ENCODE measurements at regions not wholly inside any gene's neighbourhood (a gene's known extent, or its start where the extent isn't known, plus 50 kb on each side); places are given as distances from the start of the nearest gene placed in this dataset.

DNA sequence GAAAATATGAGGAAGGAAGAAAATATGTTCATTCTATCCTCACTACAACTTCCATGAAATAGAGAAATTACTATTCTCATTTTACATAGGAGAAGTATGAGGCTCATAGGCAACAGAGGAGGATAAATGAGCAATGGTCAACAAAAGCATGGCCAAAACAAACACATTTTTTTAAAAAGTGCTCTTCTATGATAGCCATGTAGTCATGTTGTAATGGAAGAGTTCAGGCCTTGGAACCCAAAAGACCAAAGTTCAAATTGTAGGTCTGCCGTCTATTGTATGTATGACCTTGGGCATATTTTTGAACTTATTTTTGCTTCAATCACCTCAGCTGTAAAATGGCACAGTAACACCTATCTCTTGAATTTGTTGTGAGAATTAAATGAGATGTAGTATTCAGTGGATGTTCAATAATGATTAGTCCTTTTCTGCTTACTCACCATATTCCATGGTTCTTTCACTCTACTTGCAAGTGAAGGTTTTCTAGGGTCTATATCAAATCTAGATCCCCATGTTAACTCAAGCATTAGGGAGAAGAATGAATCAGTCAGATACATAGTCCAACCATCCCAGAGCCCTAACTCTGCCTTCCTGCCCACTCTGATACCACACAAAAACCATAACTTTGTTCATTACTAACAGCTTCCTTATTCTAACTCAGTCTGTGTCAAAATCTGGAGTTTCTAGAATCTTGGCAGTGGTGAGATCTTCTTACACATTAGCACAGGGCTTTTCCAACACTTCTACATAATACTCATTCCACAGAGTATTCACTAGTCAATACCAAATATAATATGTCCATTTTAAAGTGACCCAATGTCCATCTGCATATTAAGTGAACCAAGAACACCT is 353.2 kb downstream of the PLPP3 start:
- no peak for DNase-seq (ENCODE audit: low read depth in 2 of 2)

DNA sequence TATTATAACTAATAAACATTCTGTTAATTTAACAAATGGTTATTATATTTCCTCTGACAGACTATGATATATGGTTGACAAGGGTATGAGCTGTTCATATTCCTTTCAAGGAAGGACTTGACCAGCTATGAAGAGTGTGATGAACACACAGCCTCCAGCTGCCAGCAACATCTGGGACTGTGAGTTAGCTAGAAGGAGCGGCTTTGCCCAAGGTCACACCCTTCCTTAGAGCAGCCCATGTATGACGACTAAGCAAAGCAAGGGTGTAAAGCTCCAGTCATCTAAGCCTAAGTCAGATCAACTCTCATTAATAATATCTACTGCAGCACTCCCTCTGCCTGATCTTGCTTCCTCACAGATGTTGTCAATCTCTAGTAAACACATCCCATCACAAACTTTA is 355.4 kb downstream of the PLPP3 start:
- no peak for DNase-seq (ENCODE audit: low read depth in 2 of 2)

DNA sequence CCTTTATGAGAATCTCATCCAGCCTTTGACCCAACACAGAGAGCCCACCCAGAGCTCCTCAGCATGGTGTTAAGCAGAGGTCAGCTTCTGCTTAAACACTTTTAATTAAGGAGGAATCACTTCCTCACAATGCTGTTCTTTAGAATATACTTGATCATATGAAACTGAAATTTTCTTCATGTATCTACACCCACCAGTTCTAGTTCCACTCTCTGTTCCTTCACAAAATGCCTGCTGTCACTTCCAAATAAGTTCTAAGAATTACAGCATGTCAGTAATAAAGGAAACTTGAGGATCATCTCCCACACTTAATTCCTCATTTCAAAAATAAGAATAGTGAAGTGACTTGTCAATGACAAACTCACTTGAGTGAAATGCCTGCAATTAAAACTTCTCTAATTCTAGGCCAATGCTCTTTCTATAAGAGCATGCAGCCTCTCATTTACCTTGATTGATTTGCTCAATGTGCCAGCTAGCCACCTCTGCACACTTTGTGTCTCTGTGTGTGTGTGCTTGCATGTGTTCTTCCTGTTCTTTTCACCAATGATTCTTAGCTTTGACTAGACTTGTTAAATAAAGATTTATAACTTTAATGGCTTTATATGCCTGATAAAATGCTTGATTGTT is 356.3 kb downstream of the PLPP3 start:
- DNase-seq (ENCODE audit: low read depth in 2 of 2), result no peak

DNA sequence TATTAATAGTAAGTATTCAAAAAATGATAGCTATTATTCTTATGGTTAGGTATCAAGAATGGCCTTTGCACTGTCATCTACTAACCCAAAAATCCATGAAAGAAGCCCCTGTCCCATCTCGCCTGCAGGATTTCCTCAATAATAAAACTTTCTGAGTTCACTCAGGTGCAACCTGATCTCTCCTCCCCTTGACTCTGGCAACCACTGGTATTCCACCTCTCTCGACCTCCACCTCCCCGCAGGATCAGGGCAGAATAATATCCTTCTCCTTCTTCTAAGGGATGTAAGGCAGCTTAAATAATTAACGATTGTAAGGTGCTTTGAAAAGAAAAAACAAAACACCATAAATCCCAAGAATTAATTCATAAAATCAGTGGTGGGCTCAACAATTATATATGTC is 359.3 kb downstream of the PLPP3 start:
- DNase-seq (ENCODE audit: low read depth in 2 of 2), result no peak

DNA sequence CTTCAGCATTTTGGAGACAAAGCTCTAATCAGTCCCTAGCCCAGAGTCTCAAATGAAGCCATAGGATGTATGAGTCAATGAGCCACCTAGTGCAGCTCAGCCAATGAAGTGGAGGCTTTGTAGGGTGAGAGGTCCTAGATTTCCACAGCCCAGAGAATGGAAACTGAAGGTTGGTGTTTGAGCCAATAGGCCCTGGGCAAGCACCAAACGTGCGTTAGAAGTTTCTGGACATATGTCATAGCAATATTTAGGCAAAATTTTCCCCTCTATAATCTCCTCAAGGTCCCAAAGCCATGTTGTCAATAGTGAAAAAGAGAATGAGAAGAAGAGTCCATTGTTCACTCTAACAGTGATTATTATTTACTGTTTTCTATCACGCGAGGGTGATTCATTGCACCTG is 361.3 kb downstream of the PLPP3 start:
- DNase-seq (ENCODE audit: low read depth in 2 of 2), result no peak

DNA sequence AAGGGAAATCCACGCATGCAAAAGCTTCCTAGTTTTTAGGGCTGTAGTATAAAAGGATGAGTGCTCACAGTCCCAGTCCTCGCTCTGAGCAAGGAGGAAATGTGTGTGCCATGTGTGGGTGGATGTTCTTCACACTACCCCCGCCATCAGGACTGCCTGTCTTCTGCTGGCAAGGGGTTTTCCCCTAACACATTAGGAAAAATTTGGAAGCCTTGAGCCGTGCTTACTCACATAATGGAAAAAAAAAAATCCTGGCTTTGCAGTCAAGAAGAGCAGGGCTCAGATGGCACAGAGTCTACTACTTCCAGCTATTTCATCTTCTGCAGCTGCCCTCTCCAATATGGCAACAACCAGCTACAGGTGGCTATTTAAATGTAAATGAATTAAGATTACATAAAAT is 363.1 kb downstream of the PLPP3 start:
- DNase-seq (ENCODE audit: low read depth in 2 of 2), result no peak

DNA sequence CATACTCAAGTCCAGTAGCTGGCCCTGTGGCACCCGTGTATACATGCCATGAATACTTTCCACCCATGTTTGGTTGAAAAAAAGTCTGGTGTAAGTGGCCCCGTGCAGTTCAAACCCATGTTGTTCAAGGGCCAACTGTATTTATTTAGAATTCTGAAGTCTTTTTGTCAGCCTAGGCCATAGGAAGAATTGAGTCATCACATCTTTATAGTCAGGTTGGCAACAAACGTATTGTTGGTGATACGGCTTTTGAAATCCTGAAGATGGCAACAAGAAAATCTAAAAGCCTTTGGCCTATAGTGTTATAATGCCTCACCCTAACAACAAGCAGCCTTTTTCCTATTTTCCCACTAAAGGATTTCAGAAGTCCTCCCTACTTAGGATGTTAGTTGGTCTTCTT is 363.6 kb downstream of the PLPP3 start:
- no peak for DNase-seq (ENCODE audit: low read depth in 2 of 2)

DNA sequence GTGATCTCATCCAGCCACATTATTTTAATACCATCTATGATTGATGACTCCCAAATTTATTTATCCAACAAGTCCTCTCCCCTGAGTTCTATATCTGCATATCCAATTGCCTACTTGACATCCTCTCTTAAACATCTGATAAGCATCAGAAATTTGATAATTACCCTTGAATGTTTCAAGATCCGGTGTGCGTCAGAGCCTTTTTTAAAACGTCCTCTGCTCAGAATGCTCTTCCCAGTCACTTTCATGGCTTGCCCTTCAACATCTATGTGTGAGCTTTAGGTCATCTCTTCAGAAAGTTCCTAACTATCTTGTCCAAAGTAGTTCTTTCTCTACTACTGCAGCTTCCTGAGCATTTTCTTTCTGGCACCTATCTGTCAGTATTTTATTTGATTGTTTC is 364.3 kb downstream of the PLPP3 start:
- DNase-seq (ENCODE audit: low read depth in 2 of 2), result no peak

DNA sequence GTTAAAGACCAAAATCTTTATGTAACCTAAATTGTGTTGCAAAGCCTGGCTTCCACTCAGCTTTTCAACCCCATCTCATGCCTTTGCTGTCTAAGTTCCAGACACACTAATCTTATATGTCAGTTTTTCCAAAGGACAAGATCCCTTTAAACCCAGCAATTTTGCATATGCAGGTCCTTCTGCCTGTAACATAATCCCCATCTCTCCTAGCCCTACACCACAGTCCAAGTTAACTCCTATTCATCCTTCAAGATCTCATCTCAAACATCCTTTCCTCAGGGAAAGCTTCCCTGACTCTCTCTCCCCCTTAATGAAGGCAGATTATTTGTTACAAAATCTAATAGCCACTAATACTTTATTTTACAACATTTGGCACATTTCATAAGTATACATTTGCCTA is 366.3 kb downstream of the PLPP3 start:
- no peak for DNase-seq (ENCODE audit: low read depth in 2 of 2)

DNA sequence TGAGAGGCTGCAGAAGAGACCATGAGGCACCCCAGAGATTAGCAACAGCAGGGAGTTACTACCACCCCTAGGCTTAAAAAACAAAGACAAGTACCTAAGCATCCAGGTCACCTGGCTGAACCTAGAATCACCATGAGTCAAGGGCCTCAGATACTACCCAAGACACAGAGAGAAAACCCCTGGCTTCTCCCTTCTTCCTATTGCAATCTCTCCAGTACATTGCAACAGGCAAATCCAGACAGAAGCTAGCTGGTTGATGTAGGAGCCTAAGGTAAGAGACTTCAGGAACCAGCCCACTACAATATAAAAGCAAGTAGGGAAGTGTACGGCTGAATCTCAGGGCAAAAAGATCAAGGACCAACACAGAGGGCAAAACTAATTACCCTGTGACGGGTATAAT is 367.2 kb downstream of the PLPP3 start:
- DNase-seq (ENCODE audit: low read depth in 2 of 2), result no peak

DNA sequence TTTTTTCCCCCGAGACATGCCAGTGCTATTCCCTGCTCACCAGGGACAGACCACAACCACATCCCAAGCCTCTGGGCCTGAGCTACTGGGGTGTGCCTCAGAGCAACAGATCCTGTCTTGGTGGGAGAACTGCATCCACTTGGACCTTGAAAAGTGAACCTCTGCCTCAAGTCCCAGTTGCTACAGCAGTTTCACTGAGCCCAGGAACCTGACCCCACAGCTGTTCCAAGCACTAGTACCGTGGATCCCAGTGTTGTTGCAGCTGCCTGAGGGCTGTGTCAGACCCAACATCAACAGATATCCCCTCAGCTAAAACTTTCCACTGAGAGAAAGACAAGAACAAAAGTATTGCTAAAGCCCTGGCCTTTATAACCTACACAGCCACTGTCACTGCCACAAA is 373.0 kb downstream of the PLPP3 start:
- no peak for DNase-seq (ENCODE audit: low read depth in 2 of 2)

DNA sequence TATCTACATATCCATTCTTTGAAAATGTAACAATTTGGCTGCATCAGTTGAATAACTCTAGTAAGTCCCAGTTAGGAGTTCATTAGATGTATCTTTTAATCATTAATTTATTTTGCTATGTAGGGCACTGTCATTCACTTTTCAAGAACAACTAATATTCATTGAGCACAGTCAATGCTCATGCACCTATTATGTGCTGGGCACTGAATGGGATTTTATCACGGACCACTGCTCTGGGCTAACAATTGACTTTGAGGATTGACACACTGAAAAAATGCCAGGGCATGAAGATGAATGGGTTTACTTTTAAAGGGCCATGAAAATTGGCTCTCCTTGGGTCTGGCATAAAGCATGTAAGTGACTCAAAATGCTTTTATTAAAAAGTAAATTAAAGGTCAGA is 375.2 kb downstream of the PLPP3 start:
- DNase-seq (ENCODE audit: low read depth in 2 of 2), result no peak

DNA sequence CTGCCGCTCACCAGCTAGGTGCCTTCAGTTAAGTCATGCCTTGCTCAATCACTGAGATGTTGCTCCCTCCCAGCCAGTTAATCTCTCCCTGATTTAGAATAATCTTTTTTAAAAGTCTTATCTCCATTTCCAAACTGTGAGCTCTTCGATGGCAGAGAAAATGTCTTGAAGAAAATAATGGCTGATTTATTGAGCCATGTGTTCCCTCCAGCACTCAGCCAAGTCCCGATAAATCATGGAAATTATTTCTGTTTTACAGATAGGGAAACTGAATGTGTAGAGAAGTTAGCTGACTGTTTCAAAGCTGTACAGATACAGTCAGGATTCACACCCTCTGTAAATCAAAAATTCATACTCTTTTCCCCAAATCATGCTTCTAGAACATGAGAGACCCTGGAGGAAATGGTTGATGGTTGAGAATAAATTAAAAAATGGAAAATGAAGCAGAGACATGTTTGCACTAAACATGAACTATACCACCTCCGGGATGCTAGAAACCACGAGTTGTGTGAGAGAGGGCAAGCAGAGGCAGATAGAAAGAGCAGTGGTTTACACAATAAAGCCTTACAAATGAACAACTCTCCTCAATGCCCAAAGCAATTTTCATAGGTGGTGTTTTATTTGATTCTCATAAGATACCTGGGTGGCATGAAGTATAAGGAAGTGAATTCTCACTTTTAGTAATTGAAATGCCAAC is 376.4 kb downstream of the PLPP3 start:
- DNase-seq (ENCODE audit: low read depth in 2 of 2), result no peak

DNA sequence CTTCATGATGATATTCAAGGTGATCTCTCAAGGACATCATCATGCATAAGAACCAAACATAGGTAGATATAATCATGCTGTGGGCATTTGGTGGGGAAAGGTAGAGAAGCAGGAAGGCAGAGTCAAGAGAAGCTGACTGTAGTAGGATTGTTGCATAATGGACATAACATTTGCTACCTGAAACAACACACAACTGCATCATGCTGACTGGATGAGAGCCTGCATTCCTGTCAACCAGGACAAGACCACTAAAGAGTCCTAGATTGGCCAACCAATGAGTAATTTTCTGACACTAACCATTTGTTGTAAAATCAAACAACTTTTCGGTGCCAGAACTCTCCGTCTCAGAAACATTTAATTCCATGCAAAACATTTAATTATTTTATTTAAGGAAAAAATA is 377.2 kb downstream of the PLPP3 start:
- DNase-seq (ENCODE audit: low read depth in 2 of 2), result no peak

DNA sequence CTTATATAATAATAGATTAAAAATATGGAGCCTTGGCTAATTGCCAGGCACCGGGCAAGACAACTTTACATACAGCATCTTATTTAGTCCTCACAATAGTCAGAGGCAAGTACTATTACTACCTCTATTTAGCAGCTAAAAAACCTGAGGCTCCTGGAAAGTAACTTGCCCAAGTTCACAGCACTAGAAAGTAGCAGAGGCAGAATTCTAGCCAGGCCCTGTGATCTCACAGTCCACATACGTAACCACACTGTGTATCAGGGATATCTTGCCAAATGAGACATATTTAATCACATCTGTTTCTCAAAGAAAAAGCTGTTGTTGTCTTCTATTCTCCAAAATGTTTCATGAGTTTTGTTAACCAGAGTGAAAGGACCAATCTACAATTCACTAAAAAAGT is 378.5 kb downstream of the PLPP3 start:
- no peak for DNase-seq (ENCODE audit: low read depth in 2 of 2)

DNA sequence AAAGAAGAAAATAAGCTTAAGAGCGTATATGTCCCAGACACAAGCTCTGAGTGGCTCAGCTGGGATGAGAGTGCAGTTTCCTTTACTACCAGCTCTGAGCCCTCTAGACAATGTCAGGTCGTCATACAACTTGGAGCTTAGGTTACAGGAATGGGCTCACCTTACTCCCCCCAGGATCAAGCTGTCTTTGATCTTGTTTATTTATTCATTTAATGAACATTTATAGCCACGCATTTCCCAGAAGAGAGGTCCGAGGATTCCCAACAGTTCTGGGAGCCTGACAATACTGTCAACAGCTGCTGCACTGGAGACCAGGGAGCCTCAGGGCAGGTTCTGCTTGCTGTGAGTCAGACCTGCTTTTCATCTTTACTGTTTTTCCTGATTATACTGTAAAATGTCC is 378.9 kb downstream of the PLPP3 start:
- DNase-seq (ENCODE audit: low read depth in 2 of 2), result no peak

DNA sequence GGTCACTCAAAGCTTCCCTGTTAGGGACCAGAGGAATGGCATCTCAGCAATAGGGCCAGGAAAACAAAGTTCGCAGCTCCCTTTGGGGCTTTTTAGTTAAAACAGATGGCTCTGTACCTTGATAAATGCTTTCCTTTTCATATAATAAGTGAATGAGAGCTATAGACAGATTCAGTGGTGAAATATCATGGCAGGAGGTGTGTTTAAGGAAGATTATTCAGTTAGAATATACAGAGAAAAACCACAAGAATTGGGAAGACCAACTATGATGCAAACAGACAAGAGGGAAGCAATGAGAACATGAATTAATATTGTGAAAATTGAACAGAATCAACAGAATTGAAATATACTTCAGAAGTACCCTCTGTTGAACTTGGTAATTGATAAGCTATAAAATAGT is 379.4 kb downstream of the PLPP3 start:
- no peak for DNase-seq (ENCODE audit: low read depth in 2 of 2)

DNA sequence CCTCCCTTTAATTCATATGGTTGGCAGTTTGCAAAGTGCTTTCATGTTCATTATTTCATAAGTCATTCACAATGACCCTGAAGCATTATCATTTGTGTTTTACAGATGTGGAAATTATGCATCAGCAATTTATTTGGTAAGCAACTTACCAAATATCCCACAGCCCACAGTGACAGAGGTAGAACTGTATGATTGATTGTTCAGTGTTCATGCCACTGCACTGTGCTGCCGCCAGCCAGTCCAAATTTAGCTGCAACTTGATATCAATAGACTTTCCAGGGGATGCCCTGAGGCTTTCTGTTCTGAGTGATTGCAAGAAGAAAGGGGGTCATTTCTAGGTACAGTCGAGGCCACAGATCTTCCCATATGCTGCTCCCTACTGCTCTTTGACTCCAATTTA is 380.3 kb downstream of the PLPP3 start:
- no peak for DNase-seq (ENCODE audit: low read depth in 2 of 2)

DNA sequence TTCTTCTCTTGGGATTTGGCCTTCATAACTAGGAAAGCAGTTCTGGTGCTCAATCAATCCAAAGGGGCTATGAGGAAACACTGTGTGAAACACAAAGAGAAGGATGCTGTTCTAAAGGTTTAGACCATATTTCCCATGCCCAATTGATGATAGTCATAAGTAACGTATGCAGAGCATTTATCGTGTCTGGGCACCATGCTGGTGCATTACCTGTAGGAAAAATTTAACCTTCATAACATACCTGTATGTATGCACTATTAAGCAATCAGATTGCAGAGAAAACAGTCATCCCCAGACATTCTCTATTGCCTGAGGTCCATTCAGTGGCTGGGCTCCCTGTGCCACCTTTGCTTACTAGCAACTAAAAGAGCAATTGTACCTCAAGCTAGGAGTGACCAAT is 381.4 kb downstream of the PLPP3 start:
- DNase-seq (ENCODE audit: low read depth in 2 of 2), result no peak

DNA sequence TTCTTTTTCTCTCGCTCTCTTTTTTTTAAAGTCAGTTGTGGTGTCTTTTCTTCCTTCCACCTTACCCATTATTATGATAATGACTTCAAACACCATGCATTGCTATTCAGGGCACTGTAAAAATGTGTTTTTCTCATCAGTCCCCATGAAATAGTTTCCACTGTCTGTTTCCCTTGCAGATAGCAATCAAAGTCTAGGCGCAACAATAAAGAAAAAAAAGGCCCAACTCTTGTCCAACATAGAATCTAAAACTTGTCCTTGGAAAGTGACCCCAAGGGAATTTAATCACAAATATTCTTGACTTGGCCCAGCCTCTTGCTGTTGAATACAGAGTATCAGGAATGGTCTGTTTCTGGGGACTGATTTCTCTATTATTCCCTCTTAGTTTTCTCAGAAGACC is 382.5 kb downstream of the PLPP3 start:
- no peak for DNase-seq (ENCODE audit: low read depth in 2 of 2)

DNA sequence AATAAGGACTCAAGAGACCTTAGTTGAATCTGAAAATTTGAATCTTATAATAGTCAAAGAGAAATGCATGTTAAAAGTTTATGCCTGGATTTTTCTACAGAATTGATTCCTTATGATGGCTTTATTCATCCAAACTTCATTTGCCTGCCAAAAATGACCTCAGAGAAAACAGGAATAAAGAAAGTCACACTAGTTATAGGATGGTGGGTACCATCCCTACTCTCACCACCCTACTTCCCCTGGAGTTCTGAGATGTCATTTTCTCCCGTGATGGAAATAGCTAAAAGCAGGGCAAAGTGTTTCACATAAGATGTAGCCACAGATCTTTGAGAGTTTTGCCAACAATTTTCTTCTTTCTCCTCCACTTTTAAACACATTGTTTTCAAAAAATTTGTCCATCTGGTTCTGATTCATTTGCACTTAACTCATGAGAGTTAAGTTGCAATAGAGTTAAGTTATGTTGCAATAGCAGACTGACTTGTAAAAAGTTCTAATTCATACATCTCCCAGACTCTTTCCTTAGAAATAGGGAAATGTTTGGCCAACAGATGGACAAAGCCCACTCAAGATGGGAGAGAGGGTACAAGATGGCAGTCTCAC is 384.6 kb downstream of the PLPP3 start:
- no peak for DNase-seq (ENCODE audit: low read depth in 2 of 2)

DNA sequence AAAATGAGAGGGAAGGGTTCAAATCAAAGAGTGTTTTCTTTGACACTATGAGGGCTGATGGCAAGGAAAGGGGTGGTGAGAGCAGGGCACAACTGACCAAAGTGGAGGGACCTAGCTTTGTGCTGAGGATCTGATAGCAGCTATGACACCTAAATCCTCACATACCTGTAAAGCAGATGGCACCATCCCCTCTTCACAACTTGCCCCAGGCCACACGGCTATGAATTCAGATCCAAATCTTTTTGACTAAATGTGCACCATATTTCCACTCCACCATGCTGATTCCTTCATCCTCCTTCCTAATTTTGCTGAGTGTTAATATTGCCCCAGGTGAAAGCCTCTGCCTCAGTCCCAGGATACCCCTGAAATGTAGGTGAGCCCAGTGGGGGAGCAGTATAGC is 385.7 kb downstream of the PLPP3 start:
- no peak for DNase-seq (ENCODE audit: low read depth in 2 of 2)

DNA sequence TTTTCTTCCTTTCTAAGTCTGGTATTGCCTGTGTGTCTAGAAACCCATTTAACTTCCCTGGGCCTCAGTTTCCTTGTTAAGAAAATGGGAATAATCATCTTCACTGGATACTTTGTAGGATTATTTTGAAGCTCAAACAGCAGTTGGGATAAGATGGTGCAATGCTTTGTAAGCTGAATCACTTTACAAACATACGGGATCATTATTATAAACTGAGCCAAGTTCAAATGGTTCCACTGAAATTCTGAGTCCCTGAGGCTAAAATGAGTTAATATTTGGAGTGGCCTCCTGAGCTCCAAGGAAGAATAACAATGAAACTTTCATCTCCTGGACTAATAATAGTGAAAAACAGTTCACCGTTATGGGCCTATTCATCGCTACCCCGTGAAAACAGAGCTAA is 388.0 kb downstream of the PLPP3 start:
- DNase-seq (ENCODE audit: low read depth in 2 of 2), result no peak
